ENCODE measurements at regions not wholly inside any gene's neighbourhood (a gene's known extent, or its start where the extent isn't known, plus 50 kb on each side); places are given as distances from the start of the nearest gene placed in this dataset. TPM values are rescaled to one million over a fixed set of nuclear protein-coding genes. Genes with fewer than 3 reads are reported as not detected.

Small RNA genes in the stretch of these regions (small RNA-seq; reads per million reads assigned to genes)
- gene MIR5007 (ENCODE audit: low replicate concordance) (not detected), gene RF02271 (ENCODE audit: low replicate concordance) (not detected)

Data from lung (tissue), 1 donor.